ENCODE measurements at regions not wholly inside any gene's neighbourhood (a gene's known extent, or its start where the extent isn't known, plus 50 kb on each side); places are given as distances from the start of the nearest gene placed in this dataset.

DNA sequence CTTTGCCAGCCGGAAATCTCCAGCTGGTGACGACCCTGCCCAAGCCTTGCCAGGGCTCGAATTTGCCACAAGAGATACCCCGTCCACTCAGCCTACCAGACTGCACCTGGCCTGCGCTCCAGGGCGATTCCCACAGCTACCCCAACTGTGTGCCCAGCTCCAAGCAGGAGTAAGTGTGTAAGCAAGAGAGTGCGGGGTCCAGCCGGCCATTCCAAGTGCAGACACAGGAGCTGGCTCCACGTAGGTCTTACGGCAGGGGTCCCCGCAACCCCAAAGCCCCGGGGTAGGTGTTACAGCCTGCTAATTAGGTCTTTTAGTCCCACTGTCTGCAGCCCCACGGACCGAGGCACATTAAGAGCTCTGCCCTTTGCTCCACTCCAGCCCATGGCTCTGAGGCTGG lies 1305.2 kb downstream of the ARAP2 start:
- TF ChIP-seq, protein P1, sequence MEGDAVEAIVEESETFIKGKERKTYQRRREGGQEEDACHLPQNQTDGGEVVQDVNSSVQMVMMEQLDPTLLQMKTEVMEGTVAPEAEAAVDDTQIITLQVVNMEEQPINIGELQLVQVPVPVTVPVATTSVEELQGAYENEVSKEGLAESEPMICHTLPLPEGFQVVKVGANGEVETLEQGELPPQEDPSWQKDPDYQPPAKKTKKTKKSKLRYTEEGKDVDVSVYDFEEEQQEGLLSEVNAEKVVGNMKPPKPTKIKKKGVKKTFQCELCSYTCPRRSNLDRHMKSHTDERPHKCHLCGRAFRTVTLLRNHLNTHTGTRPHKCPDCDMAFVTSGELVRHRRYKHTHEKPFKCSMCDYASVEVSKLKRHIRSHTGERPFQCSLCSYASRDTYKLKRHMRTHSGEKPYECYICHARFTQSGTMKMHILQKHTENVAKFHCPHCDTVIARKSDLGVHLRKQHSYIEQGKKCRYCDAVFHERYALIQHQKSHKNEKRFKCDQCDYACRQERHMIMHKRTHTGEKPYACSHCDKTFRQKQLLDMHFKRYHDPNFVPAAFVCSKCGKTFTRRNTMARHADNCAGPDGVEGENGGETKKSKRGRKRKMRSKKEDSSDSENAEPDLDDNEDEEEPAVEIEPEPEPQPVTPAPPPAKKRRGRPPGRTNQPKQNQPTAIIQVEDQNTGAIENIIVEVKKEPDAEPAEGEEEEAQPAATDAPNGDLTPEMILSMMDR (IDR thresholded peaks at IDR 0.05; ENCODE audit: low read depth, low read length): no peak
- no peak for DNase-seq (ENCODE audit: extremely low read depth, low read depth)

DNA sequence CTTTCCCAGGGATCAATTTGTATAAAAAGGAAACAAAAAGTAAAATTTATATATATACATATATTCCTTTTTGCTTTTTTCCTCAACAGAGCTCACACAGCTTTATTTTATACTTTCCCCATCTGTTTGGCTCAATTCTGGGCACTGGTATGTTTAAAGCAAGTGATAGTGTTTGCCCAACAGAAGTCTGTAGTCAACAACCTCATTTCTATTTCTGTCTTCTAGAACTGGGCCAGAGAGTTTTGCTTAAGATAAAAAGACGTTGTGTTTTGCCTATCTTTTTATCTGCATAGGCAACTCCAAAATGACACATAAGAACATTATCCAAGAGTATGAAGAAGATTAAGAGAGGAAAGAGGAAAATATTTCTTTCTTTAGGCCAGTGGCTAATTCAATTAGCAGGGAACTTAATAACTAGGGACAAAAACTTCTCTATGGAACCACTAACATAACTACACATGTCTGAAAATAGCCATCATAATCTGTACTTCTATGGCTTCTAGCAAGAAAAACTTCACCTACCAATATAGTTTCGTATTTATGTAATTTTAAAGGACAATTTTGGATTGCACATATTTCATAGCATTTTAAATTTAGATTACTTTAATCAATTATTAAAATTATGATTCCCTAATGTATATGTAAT lies 1300.5 kb downstream of the ARAP2 start:
- DNase-seq (ENCODE audit: extremely low read depth, low read depth): no peak
- TF ChIP-seq, protein P1 (IDR thresholded peaks at IDR 0.05; ENCODE audit: low read depth, low read length): no peak

DNA sequence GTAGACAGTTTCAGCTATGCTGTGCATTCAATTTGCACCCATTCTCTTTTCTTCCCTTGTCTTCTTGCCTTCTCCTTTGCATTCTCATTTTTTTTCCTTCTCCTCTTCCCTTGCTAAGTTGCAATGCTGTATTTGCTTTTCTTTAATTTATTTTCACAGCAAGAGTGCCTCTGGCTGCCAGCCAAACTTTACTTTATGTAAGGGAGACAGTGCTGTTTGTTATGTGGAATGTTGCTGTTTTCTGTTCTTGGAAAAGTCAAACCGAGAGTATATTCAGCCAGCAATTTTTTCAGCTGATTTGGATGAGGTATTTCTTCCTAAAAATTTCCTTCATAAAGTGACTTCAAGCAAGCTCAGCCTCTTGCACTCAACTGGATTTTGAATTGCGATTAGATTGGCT lies 1293.4 kb downstream of the ARAP2 start:
- TF ChIP-seq, protein P1 (IDR thresholded peaks at IDR 0.05; ENCODE audit: low read depth, low read length): no peak
- DNase-seq (ENCODE audit: extremely low read depth, low read depth): no peak

DNA sequence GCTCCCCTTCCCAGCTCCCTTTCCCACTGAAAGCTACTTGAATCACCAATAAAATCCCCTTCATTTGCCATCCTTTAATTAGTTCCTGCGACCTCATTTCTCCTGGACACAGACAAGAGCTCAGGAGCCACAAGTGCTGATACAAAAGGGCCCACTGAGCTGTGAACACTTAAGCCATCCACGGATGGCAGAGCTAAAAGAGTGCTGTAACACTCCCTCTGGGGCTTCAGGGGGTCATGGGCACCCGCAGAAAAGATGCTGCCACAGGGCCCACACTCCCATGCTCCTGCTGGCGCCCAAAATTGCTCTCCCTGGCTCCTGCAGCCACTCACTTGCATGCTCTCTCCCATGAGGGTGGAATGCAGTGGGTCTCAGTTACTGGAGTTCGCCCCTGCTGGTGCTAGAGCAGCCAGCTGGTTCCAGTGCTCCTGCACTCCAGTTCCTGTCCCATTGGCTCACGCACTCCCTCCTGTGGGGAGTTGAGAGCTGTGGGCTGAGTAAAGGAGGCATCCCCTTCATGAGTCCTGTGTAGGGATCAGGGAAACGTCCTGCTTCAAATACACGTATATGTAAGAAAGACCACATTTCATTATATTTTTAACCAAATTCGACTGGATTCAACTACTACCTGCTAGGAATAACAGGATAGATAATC lies 1291.0 kb downstream of the ARAP2 start:
- DNase-seq (ENCODE audit: extremely low read depth, low read depth): no peak
- TF ChIP-seq, protein P1 (IDR thresholded peaks at IDR 0.05; ENCODE audit: low read depth, low read length): no peak

DNA sequence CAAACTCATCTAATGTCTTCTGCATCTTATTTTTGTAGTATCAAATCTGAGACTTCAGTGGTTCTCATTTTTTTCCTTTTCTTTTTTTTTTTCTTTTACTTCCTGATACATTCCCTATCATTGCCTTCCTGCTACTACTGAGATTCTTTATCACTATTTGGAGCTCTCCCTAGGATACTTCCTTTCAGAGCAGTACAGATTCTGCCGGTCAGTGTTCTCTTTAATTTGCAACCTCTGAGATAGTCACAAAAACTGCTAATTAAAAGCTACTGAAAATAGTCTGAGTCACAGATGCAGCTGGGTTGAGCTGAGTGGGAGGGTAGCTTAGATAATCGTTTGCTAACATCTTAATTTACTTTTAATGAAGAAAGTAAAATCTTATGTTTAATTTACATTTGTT lies 1279.7 kb downstream of the ARAP2 start:
- TF ChIP-seq, protein P1 (IDR thresholded peaks at IDR 0.05; ENCODE audit: low read depth, low read length): no peak
- no peak for DNase-seq (ENCODE audit: extremely low read depth, low read depth)

DNA sequence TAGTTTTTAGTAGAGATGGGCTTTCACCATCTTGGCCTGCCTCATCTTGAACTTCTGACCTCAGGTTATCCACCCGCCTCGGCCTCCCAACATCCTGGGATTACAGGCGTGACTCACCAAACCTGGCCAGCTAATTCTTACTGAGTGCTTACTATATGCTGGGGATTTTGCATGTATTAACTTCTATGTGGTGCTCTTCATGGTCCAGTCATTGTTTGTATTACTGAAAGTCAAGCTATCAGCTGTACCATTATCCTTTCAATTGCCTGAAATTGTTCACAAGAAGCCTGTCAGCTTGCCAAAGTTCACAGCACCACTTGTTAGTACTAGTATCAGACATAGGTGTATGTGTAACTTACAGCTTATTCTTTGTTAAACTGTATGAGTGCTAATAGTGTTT lies 1272.1 kb downstream of the ARAP2 start:
- DNase-seq (ENCODE audit: extremely low read depth, low read depth): no peak
- TF ChIP-seq, protein P1 (IDR thresholded peaks at IDR 0.05; ENCODE audit: low read depth, low read length): no peak

DNA sequence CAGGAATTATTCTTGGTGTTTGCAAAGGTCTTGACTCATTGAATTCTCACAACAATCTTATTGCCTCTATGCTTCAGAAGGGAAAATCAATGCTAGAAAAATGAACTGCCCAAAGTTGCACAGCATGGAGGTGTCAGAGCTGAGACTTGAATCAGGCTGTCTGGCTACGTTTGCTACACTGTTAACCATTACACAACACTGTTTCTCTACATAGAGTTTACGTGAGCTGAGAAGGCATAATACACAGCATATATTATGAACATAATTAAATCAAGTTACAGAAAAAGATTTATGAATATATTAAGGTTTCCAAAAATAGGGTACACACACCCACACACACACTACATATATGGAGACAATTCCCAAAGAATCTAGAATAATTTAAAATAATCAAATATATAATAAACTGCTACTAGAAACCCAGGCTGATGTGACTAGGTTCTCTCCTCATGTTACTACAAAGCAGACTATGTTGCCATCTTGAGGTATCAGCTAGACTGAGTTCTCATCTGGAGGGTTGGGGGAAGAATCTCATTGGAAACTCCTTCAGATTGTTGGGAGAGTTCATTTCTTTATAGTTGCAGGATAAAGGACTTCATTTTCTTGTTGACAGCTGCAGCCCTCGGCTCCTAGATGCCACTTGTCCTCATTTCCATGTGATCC lies 1270.5 kb downstream of the ARAP2 start:
- no peak for DNase-seq (ENCODE audit: extremely low read depth, low read depth)
- TF ChIP-seq, protein P1 (IDR thresholded peaks at IDR 0.05; ENCODE audit: low read depth, low read length): no peak
